SU-DHL-6 (cell line): ENCODE measurements at regions not wholly inside any gene's neighbourhood (a gene's known extent, or its start where the extent isn't known, plus 50 kb on each side); places are given as distances from the start of the nearest gene placed in this dataset.

ENCODE experiments used
- H2AFZ ChIP-seq: fragments of 200-600 bp; sonication (generic); 2 replicates; pipeline ENCODE4 v1.6.1; 2014; ENCODE audit warnings: low read depth, mild to moderate bottlenecking, moderate library complexity, mixed read lengths, antibody characterized with exemption, low read length; ENCODE audit not compliant: severe bottlenecking
- H3F3A ChIP-seq: fragments of 200-600 bp; shearing (Covaris generic); 2 replicates; pipeline ENCODE4 v1.6.0; 2016; ENCODE audit warnings: antibody characterized with exemption, mild to moderate bottlenecking; ENCODE audit not compliant: insufficient read depth
- H3K27ac ChIP-seq: fragments of 200-600 bp; sonication (generic); 2 replicates; pipeline ENCODE4 v1.5.1; 2016; ENCODE audit warnings: low read depth, mild to moderate bottlenecking, low read length, moderate library complexity, mixed read lengths
- H3K27me3 ChIP-seq: fragments of 200-600 bp; sonication (generic), shearing (Covaris generic); 2 replicates; pipeline ENCODE4 v1.6.0; 2014; ENCODE audit warnings: mild to moderate bottlenecking, low read length
- H3K36me3 ChIP-seq: fragments of 200-600 bp; sonication (generic); 2 replicates; pipeline ENCODE4 v1.6.1; 2014; ENCODE audit warnings: mild to moderate bottlenecking, low read length, mixed read lengths
- H3K4me2 ChIP-seq: fragments of 300-600, 200-600 bp; shearing (Covaris generic), sonication (generic); 2 replicates; pipeline ENCODE4 v1.6.0; 2014; ENCODE audit warnings: low read length, low read depth, mild to moderate bottlenecking; ENCODE audit not compliant: poor library complexity, severe bottlenecking
- H3K4me3 ChIP-seq: fragments of 200-600 bp; sonication (generic); 2 replicates; pipeline ENCODE4 v1.5.1; 2014; ENCODE audit warnings: antibody characterized with exemption, low read length, mild to moderate bottlenecking, mixed read lengths; ENCODE audit not compliant: insufficient read depth, poor library complexity, severe bottlenecking
- H3K79me2 ChIP-seq: fragments of 200-600 bp; sonication (generic); 2 replicates; pipeline ENCODE4 v1.6.1; 2014; ENCODE audit warnings: mild to moderate bottlenecking, low read length, moderate library complexity; ENCODE audit not compliant: insufficient read depth
- H3K9ac ChIP-seq: fragments of 200-600 bp; sonication (generic); 2 replicates; pipeline ENCODE4 v1.7.0; 2014; ENCODE audit warnings: mild to moderate bottlenecking, low read length
- H3K9me2 ChIP-seq: fragments of 200-600 bp; sonication (generic); replicated peaks from 2 replicates; pipeline ENCODE4 v1.6.1; 2014; ENCODE audit warnings: low read length; ENCODE audit not compliant: insufficient read depth
- H3K9me3 ChIP-seq: fragments of 200-600 bp; sonication (generic); 2 replicates; pipeline ENCODE4 v1.6.1; 2014; ENCODE audit warnings: low read length, mixed read lengths; ENCODE audit not compliant: insufficient read depth
- H4K20me1 ChIP-seq: fragments of 200-600 bp; sonication (generic); 2 replicates; pipeline ENCODE4 v1.6.1; 2014; ENCODE audit warnings: low read depth, mild to moderate bottlenecking, antibody characterized with exemption, low read length, moderate library complexity, mixed read lengths
- CTCF ChIP-seq: fragments of 200-600 bp; sonication (generic); IDR thresholded peaks from one replicate; pipeline ENCODE4 v1.5.1; 2017; ENCODE audit warnings: antibody characterized with exemption, mild to moderate bottlenecking, low read length, moderate library complexity; ENCODE audit not compliant: insufficient read depth, poor library complexity, severe bottlenecking
- EZH2phosphoT487 ChIP-seq: fragments of 200-600 bp; sonication (generic), shearing (Covaris generic); conservative IDR thresholded peaks from 2 replicates; pipeline ENCODE4 v1.6.1; 2018; ENCODE audit warnings: mild to moderate bottlenecking, antibody characterized with exemption, low read length, moderate library complexity, mixed read lengths

GRCh38 chr6:55950071-55950814 lies 74.9 kb upstream of the BMP5 start:
- H3F3A ChIP-seq = no peaks in the 10 kb centered on the region
- no peak overlapping the region for H3K9ac ChIP-seq
- no peaks in the 10 kb centered on the region for H3K27me3 ChIP-seq
- H3K9me2 ChIP-seq = no peaks in the 10 kb centered on the region
- H3K79me2 ChIP-seq = no peaks in the 10 kb centered on the region
- H2AFZ ChIP-seq = no peak overlapping the region
- no peak overlapping the region for H3K27ac ChIP-seq
- no peaks in the 10 kb centered on the region for H3K9me3 ChIP-seq
- no peaks in the 10 kb centered on the region for H4K20me1 ChIP-seq
- H3K4me3 ChIP-seq = no peak overlapping the region
- no peak overlapping the region for H3K4me2 ChIP-seq
- no peaks in the 10 kb centered on the region for H3K36me3 ChIP-seq
- TF ChIP-seq CTCF (no peak), EZH2phosphoT487 (no peak)

GRCh38 chr6:55943329-55943728 lies 67.9 kb upstream of the BMP5 start:
- no peak overlapping the region for H3K27ac ChIP-seq
- H3F3A ChIP-seq = no peaks in the 10 kb centered on the region
- H3K9ac ChIP-seq = no peak overlapping the region
- no peaks in the 10 kb centered on the region for H3K9me3 ChIP-seq
- TF ChIP-seq CTCF = no peak
- no peak for TF ChIP-seq EZH2phosphoT487
- H2AFZ ChIP-seq = no peak overlapping the region
- H3K79me2 ChIP-seq = no peaks in the 10 kb centered on the region
- 0 out of 2 replicates have a peak, but pooled peaks cover 2% of the 10 kb centered on the region for H3K9me2 ChIP-seq
- no peaks in the 10 kb centered on the region for H3K27me3 ChIP-seq
- no peaks in the 10 kb centered on the region for H3K36me3 ChIP-seq
- no peak overlapping the region for H3K4me2 ChIP-seq
- H3K4me3 ChIP-seq = no peak overlapping the region
- no peaks in the 10 kb centered on the region for H4K20me1 ChIP-seq

DNA sequence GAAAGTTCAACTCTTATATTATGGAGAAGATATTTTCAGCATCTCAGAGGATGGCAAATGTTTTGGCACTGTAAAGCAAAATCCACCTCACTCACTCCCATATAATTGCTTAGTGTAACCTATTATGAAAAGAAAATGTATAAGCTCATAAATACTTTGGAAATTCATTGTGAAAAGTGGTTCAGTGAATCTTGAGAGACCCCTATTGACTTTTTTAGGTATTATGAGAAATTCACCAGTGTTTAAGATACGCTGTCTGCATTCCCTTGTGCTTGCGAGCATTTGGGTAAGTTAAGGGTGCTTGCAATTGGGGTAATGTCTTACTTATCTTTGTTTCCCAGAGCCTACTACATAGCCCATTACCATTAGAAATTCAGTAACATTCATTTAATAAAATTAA lies 66.3 kb upstream of the BMP5 start:
- Histone ChIP-seq H2AFZ (no peak overlapping the region), H3K27ac (no peak overlapping the region), H3K9me2 (0 out of 2 replicates have a peak, but pooled peaks cover 3% of the 10 kb centered on the region), H3K79me2 (no peaks in the 10 kb centered on the region), H3K4me2 (no peak overlapping the region), H3K4me3 (no peak overlapping the region), H3K36me3 (no peaks in the 10 kb centered on the region), H3F3A (no peaks in the 10 kb centered on the region), H4K20me1 (no peaks in the 10 kb centered on the region), H3K9me3 (no peaks in the 10 kb centered on the region), H3K9ac (no peak overlapping the region), H3K27me3 (no peaks in the 10 kb centered on the region)
- TF ChIP-seq EZH2phosphoT487 = no peak
- no peak for TF ChIP-seq CTCF
